Ovary (tissue), 7 donors: ENCODE measurements at regions not wholly inside any gene's neighbourhood (a gene's known extent, or its start where the extent isn't known, plus 50 kb on each side); places are given as distances from the start of the nearest gene placed in this dataset.

Experiments
- DNase-seq, 5 donors: peaks; one replicate each; pipeline ENCODE4 v3.0.0-alpha.2; 2019 to 2020
- H3K27ac ChIP-seq, 2 donors: fragments of 200-600 bp; one replicate each; pipeline versions ENCODE4 v1.5.1 to v1.8.0; 2019 to 2022
- H3K27me3 ChIP-seq: fragments of 200-600 bp; one replicate; pipeline ENCODE4 v1.8.0; 2022
- H3K36me3 ChIP-seq: fragments of 200-600 bp; sonication (generic); one replicate; pipeline ENCODE4 v1.5.1; 2019
- H3K4me1 ChIP-seq: one replicate; pipeline ENCODE4 v1.8.1; 2013; ENCODE audit warnings: mild to moderate bottlenecking, moderate library complexity; ENCODE audit not compliant: insufficient read depth
- H3K4me3 ChIP-seq: fragments of 200-600 bp; sonication (generic); one replicate; pipeline ENCODE4 v1.5.1; 2017
- H3K9me3 ChIP-seq, 2 donors: fragments of 200-600 bp in 1 of 2; sonication (generic) in 1 of 2; one replicate each; pipeline versions ENCODE4 v1.5.1 to v1.8.1; 2013 to 2019; ENCODE audit warnings: mild to moderate bottlenecking in 1 of 2, moderate library complexity in 1 of 2
- CTCF ChIP-seq, 3 donors: fragments of 450-650 bp in 2 of 3; fragments of 200-600 bp in 1 of 3; IDR thresholded peaks; one replicate each; pipeline versions ENCODE4 v1.5.1 to v1.8.0; 2016 to 2022; ENCODE audit warnings: antibody characterized with exemption in 3 of 3, mild to moderate bottlenecking in 1 of 3
- EP300 ChIP-seq: sonication (generic); formaldehyde crosslinking; IDR thresholded peaks from one replicate; pipeline ENCODE4 v1.6.1; 2017; ENCODE audit warnings: antibody characterized with exemption
- POLR2A ChIP-seq: fragments of 450-650 bp; IDR thresholded peaks from one replicate; pipeline ENCODE4 v1.6.1; 2017; ENCODE audit warnings: antibody characterized with exemption, mild to moderate bottlenecking, moderate library complexity
- WGBS, 3 donors: extraction: QIAGEN DNeasy Blood & Tissue Kit in 1 of 3; methylation state at CpG; one replicate each; pipeline versions ENCODE4 v1.1.5 to v1.1.7; 2013 to 2017; 5-methylcytosine and 5-hydroxymethylcytosine counted together
- intact Hi-C, 4 donors: fragments of 100-400 bp; cut with DNase I; formaldehyde crosslinking; loops; one replicate each; pipeline versions ENCODE4 v1.11.0 to v1.15.1; 2022 to 2023
- donor health status: DM: no; HTN: no; CAD: no; lungs with moderate emphysema.
- donor health status: DM: no; HTN: no; CAD: no.
- donor health status: Bipolar disorder and iron deficiency.
- donor health status: DM: no; HTN: no; CAD: no.
- donor health status: DM: yes; HTN: yes; CAD: no.

DNA sequence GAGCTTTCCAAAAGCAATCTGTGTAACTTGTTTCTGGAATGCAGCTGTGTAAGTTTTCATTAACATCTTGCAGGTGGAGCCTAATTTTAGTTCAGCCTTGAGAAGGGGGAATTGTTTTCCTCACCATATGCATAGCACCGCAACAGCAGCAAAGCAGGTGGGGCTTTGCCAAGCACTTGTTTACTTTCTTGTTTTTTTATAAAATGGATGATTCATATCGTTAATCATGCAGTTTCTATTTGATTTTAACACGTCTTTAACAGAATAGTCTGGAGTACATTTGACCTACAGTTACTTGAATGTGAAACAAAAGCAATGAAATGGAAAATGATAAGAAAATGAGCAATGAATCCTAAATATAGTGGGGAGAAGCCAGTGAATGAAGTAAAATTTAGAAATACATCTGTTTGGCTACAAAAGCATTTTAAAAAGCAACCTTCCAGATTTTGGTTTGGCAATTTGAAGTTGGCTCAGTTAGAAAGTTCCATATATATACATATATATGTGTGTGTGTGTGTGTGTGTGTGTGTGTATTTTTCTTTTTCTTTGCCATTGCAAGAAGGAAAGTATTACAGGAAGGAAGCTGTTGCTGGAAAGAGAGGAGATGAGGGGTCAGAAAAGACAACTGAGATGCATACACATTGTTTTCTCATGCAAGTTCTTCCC lies 119.0 kb upstream of the ADGRL2 start:
- no peak for TF ChIP-seq POLR2A
- no peak for TF ChIP-seq EP300
- no peak for TF ChIP-seq CTCF (IDR thresholded peaks at IDR 0.05)
- no peaks in the 10 kb centered on the region for H3K27me3 ChIP-seq
- no peak overlapping the region for H3K4me3 ChIP-seq
- 1 to 2% (median 1%) methylated on average over 3 of the region's 3 CpGs for WGBS, 3 donors
- H3K9me3 ChIP-seq = no peaks in the 10 kb centered on the region
- H3K36me3 ChIP-seq = no peaks in the 10 kb centered on the region
- no peak overlapping the region for H3K27ac ChIP-seq
- H3K4me1 ChIP-seq = peaks cover 9% of the 10 kb centered on the region
- DNase-seq = no peak
- intact Hi-C loops = no loop called here

DNA sequence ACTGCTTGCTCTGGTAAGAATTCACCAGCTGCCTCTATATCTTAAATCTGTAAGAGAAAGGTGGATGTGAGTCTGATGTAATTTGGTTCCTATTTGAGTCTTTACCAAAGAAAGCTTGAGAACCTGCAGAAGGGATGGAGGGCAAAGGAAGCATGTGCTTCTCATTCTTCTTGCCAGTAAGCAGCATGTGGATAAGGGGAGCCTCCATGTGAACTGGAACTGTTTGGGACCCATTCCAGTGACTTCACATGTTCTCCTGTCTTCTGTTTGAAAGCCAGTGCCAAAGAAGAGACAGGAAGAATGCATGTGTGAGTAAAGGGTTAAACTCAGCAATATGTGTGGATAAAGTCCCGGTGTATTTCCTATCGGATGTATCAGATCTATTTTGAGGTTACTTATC lies 119.6 kb upstream of the ADGRL2 start:
- 1 to 3% (median 2%) methylated on average over 2 of the region's 2 CpGs for WGBS, 3 donors
- H3K36me3 ChIP-seq = no peaks in the 10 kb centered on the region
- H3K4me1 ChIP-seq = peaks cover 9% of the 10 kb centered on the region
- intact Hi-C loops = no loop called here
- H3K4me3 ChIP-seq = no peak overlapping the region
- H3K9me3 ChIP-seq = no peaks in the 10 kb centered on the region
- no peak for DNase-seq
- no peaks in the 10 kb centered on the region for H3K27me3 ChIP-seq
- H3K27ac ChIP-seq = no peak overlapping the region
- no peak for TF ChIP-seq CTCF (IDR thresholded peaks at IDR 0.05)
- TF ChIP-seq EP300 = no peak
- TF ChIP-seq POLR2A = no peak

- no peaks in the 10 kb centered on the region for H3K36me3 ChIP-seq
- peaks cover 9% of the 10 kb centered on the region for H3K4me1 ChIP-seq
- no peaks in the 10 kb centered on the region for H3K9me3 ChIP-seq
- H3K27ac ChIP-seq = no peak overlapping the region
- no peak overlapping the region for H3K4me3 ChIP-seq
- H3K27me3 ChIP-seq = no peaks in the 10 kb centered on the region
- TF ChIP-seq POLR2A (no peak), EP300 (no peak), CTCF (IDR thresholded peaks at IDR 0.05) (no peak)
- 35 to 40% (median 39%) methylated on average over 3 of the region's 3 CpGs for WGBS, 3 donors
- intact Hi-C loops = no loop called here
- peak in 3 of 5 donors; percentile 33 to 47 (median 43) for DNase-seq
Measured at GRCh38 chr1:81679942-81680341, 120.8 kb upstream of the ADGRL2 start.

- Histone ChIP-seq H3K36me3 (no peaks in the 10 kb centered on the region), H3K4me3 (no peak overlapping the region), H3K4me1 (peaks cover 9% of the 10 kb centered on the region), H3K27me3 (no peaks in the 10 kb centered on the region), H3K9me3 (no peaks in the 10 kb centered on the region), H3K27ac (no peak overlapping the region)
- WGBS, 3 donors = 58 to 76% (median 72%) methylated on average over 3 of the region's 3 CpGs
- intact Hi-C loops = no loop called here
- no peak for DNase-seq
- TF ChIP-seq EP300 (no peak), POLR2A (no peak), CTCF (IDR thresholded peaks at IDR 0.05) (no peak)
Measured at GRCh38 chr1:81678779-81679178, 122.0 kb upstream of the ADGRL2 start.
